ENCODE measurements at regions not wholly inside any gene's neighbourhood (a gene's known extent, or its start where the extent isn't known, plus 50 kb on each side); places are given as distances from the start of the nearest gene placed in this dataset.

DNA sequence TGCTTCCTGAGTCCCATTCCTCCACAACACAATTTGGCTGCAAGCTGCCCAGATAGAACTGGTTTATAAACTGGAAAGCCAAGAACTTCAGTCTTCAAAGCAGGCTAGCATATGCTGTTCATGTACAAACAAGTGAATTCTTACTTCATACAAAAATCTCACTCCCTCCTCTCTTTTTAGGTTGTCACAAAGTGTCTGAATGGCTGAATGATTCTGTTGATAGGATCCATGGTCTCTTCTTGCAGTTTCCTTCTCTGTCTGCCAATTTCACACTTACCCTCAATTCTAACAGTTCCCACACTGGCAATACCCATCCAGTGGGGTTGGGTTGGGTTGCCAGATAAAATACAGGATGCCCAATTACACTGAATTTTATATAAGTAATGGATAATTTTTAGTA is 363.5 kb downstream of the DEPDC1B start:
- TF ChIP-seq ZEB2 (tag by site-specific recombination; IDR thresholded peaks at IDR 0.05) (no peak), ZNF274 (IDR thresholded peaks at IDR 0.05; ENCODE audit: low read length) (no peak), ZNF274 (tag by site-specific recombination; IDR thresholded peaks at IDR 0.05; ENCODE audit: borderline replicate concordance) (no peak), ZNF747 (tag by site-specific recombination; IDR thresholded peaks at IDR 0.05) (no peak), TCF7L2 (IDR thresholded peaks at IDR 0.05; ENCODE audit: borderline replicate concordance, low read depth, low read length) (no peak)
- TF ChIP-seq, protein P1, sequence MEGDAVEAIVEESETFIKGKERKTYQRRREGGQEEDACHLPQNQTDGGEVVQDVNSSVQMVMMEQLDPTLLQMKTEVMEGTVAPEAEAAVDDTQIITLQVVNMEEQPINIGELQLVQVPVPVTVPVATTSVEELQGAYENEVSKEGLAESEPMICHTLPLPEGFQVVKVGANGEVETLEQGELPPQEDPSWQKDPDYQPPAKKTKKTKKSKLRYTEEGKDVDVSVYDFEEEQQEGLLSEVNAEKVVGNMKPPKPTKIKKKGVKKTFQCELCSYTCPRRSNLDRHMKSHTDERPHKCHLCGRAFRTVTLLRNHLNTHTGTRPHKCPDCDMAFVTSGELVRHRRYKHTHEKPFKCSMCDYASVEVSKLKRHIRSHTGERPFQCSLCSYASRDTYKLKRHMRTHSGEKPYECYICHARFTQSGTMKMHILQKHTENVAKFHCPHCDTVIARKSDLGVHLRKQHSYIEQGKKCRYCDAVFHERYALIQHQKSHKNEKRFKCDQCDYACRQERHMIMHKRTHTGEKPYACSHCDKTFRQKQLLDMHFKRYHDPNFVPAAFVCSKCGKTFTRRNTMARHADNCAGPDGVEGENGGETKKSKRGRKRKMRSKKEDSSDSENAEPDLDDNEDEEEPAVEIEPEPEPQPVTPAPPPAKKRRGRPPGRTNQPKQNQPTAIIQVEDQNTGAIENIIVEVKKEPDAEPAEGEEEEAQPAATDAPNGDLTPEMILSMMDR (tag by site-specific recombination; IDR thresholded peaks at IDR 0.05): no peak
- TF ChIP-seq, protein P2, sequence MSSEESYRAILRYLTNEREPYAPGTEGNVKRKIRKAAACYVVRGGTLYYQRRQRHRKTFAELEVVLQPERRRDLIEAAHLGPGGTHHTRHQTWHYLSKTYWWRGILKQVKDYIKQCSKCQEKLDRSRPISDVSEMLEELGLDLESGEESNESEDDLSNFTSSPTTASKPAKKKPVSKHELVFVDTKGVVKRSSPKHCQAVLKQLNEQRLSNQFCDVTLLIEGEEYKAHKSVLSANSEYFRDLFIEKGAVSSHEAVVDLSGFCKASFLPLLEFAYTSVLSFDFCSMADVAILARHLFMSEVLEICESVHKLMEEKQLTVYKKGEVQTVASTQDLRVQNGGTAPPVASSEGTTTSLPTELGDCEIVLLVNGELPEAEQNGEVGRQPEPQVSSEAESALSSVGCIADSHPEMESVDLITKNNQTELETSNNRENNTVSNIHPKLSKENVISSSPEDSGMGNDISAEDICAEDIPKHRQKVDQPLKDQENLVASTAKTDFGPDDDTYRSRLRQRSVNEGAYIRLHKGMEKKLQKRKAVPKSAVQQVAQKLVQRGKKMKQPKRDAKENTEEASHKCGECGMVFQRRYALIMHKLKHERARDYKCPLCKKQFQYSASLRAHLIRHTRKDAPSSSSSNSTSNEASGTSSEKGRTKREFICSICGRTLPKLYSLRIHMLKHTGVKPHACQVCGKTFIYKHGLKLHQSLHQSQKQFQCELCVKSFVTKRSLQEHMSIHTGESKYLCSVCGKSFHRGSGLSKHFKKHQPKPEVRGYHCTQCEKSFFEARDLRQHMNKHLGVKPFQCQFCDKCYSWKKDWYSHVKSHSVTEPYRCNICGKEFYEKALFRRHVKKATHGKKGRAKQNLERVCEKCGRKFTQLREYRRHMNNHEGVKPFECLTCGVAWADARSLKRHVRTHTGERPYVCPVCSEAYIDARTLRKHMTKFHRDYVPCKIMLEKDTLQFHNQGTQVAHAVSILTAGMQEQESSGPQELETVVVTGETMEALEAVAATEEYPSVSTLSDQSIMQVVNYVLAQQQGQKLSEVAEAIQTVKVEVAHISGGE (tag by site-specific recombination; conservative IDR thresholded peaks at IDR 0.05; ENCODE audit: low read depth): no peak
- TF ChIP-seq, protein P3, sequence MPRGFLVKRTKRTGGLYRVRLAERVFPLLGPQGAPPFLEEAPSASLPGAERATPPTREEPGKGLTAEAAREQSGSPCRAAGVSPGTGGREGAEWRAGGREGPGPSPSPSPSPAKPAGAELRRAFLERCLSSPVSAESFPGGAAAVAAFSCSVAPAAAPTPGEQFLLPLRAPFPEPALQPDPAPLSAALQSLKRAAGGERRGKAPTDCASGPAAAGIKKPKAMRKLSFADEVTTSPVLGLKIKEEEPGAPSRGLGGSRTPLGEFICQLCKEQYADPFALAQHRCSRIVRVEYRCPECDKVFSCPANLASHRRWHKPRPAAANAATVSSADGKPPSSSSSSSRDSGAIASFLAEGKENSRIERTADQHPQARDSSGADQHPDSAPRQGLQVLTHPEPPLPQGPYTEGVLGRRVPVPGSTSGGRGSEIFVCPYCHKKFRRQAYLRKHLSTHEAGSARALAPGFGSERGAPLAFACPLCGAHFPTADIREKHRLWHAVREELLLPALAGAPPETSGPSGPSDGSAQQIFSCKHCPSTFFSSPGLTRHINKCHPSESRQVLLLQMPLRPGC (tag by site-specific recombination; IDR thresholded peaks at IDR 0.05): no peak
